ENCODE measurements at regions not wholly inside any gene's neighbourhood (a gene's known extent, or its start where the extent isn't known, plus 50 kb on each side); places are given as distances from the start of the nearest gene placed in this dataset.

DNA sequence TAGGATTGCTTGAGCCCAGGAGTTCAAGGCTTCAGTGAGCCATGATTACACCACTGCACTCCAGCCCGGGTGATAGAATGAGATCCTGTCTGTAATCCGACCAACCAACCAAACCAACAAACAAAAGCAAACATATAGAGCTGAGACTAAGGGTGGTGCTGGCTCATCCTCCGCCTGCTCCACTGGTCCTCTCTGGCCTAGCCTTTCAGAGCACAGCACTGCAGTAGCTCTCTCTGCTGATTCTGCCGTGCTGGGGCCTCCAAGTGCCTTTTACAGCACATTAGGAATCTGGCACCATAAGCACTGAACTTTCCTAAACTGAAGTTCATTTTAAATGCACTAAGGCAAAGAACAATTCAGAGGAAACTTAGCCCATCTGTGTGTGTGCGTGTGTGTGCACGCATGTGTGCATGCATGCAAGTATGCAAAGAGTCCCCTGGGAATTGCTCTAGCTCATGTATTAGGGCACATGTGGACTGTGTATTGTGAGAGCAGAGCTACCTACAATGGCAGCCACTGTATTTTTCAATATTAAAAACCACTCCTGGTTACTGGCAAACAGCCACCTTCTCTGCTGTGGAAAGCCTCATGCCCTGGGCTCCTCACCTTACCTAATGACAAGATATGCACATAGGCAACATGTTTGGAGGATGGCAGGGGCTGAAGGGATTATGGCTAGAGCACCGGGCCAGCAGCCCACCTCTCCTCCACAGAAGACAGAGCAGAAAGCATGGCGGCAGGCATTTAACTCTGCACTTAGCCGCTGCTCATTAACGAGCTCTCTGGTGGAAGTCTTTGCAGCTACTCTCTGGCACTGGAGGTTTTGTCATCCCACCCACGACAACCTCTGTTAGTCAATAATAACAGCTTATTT lies 223.1 kb upstream of the TSHZ3 start:
- TF ChIP-seq EP300 (IDR thresholded peaks at IDR 0.05) (no peak), POLR2A (IDR thresholded peaks at IDR 0.05) (no peak), POLR2AphosphoS5 (IDR thresholded peaks at IDR 0.05) (no peak)
- TF ChIP-seq, protein P1, sequence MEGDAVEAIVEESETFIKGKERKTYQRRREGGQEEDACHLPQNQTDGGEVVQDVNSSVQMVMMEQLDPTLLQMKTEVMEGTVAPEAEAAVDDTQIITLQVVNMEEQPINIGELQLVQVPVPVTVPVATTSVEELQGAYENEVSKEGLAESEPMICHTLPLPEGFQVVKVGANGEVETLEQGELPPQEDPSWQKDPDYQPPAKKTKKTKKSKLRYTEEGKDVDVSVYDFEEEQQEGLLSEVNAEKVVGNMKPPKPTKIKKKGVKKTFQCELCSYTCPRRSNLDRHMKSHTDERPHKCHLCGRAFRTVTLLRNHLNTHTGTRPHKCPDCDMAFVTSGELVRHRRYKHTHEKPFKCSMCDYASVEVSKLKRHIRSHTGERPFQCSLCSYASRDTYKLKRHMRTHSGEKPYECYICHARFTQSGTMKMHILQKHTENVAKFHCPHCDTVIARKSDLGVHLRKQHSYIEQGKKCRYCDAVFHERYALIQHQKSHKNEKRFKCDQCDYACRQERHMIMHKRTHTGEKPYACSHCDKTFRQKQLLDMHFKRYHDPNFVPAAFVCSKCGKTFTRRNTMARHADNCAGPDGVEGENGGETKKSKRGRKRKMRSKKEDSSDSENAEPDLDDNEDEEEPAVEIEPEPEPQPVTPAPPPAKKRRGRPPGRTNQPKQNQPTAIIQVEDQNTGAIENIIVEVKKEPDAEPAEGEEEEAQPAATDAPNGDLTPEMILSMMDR (IDR thresholded peaks at IDR 0.05): no peak

All from upper lobe of left lung (tissue), 4 donors.